Heart left ventricle (tissue), 16 donors: ENCODE measurements at regions not wholly inside any gene's neighbourhood (a gene's known extent, or its start where the extent isn't known, plus 50 kb on each side); places are given as distances from the start of the nearest gene placed in this dataset.
A peak's percentile ranks its signal among the peaks of the same experiment; 100 is the strongest.

Source experiments
- ATAC-seq, 4 donors: fragments of 200-7000 bp; cut with Tn5 transposase; one replicate each; pipeline ENCODE4 v1.9.1; 2020 to 2022; ENCODE audit warnings: moderate library complexity in 4 of 4, mild to moderate bottlenecking in 3 of 4, moderate number of reproducible peaks in 1 of 4
- DNase-seq, 5 donors: peaks; one replicate each; pipeline ENCODE4 v3.0.0-alpha.2; 2020
- H3K27ac ChIP-seq, 12 donors: fragments of 200-600 bp; sonication (generic) in 4 of 12; one replicate each; pipeline versions ENCODE4 v1.5.0 to v1.8.0; 2016 to 2022; ENCODE audit warnings: mild to moderate bottlenecking in 2 of 12
- H3K27me3 ChIP-seq, 9 donors: fragments of 200-600 bp; sonication (generic) in 2 of 9; one replicate each; pipeline versions ENCODE4 v1.5.1 to v1.8.0; 2016 to 2022; ENCODE audit warnings: mild to moderate bottlenecking in 3 of 9
- H3K36me3 ChIP-seq, 9 donors: fragments of 200-600 bp; sonication (generic) in 2 of 9; one replicate each; pipeline versions ENCODE4 v1.5.0 to v1.8.0; 2018 to 2022; ENCODE audit warnings: mild to moderate bottlenecking in 2 of 9
- H3K4me1 ChIP-seq, 12 donors: fragments of 200-600 bp; sonication (generic) in 4 of 12; one replicate each; pipeline versions ENCODE4 v1.5.0 to v1.8.0; 2016 to 2022; ENCODE audit warnings: mild to moderate bottlenecking in 3 of 12
- H3K4me3 ChIP-seq, 12 donors: fragments of 200-600 bp; sonication (generic) in 4 of 12; one replicate each; pipeline versions ENCODE4 v1.5.0 to v1.8.0; 2017 to 2022; ENCODE audit warnings: mild to moderate bottlenecking in 9 of 12, moderate library complexity in 4 of 12
- H3K9me3 ChIP-seq, 12 donors: fragments of 200-600 bp; sonication (generic) in 4 of 12; one replicate each; pipeline versions ENCODE4 v1.5.0 to v1.8.0; 2016 to 2022; ENCODE audit warnings: mild to moderate bottlenecking in 1 of 12
- CTCF ChIP-seq, 12 donors: fragments of 200-600 bp; sonication (generic) in 4 of 12; IDR thresholded peaks; one replicate each; pipeline versions ENCODE4 v1.5.0 to v1.8.0; 2018 to 2022; ENCODE audit warnings: antibody characterized with exemption in 12 of 12, mild to moderate bottlenecking in 5 of 12
- POLR2A ChIP-seq, 2 donors: fragments of 450-650 bp; IDR thresholded peaks; one replicate each; pipeline ENCODE4 v1.6.1; 2017; ENCODE audit warnings: antibody characterized with exemption in 2 of 2, mild to moderate bottlenecking in 2 of 2, moderate library complexity in 2 of 2
- WGBS, 4 donors: extraction: QIAGEN DNeasy Blood & Tissue Kit in 2 of 4; methylation state at CpG; one replicate each; pipeline versions ENCODE4 v1.1.5 to v1.1.7; 2013 to 2018; 5-methylcytosine and 5-hydroxymethylcytosine counted together
- intact Hi-C, 10 donors: fragments of 100-400 bp; cut with DNase I; formaldehyde crosslinking; loops; one replicate each; pipeline versions ENCODE4 v1.11.1 to v1.14.2; 2022
- donor health status: ischemic (EF 13 %, LVEDD 7.1; RV severe dilation, severe dysfunction).
- donor health status: healthy with polysubstance abuse.
- donor health status: DM: no; HTN: yes; CAD: no.
- donor health status: DM: no; HTN: no; CAD: no.
- donor health status: ischemic (EF 25% LVEDD 6.9; RV normal size, moderate dysfunction).
- donor health status: ischemic (EF 25% LVEDD 5.7; RV mildly dilated, moderate dysfunction).
- donor health status: healthy.
- donor health status: DM: yes; HTN: yes; CAD: no.
- donor health status: ischemic (EF 35%, LVEDD 5.7; RV mildly dilated, moderate dysfunction).
- donor health status: nonischemic (EF 11% LVEDD 7.7; RV severe dilation, severe dysfunction).
- donor health status: DM: yes; HTN: yes; CAD: no.
- donor health status: PGD.
- donor health status: ischemic (EF 29% LVEDD 5.4; RV normal size, mild dysfunction).
- donor health status: nonischemic (EF 23%, LVEDD 6.1; RV moderate dilation, normal function).

GRCh38 chr15:39503526-39503925 is 77.4 kb upstream of the THBS1 start:
- 87 to 95% (median 93%) methylated on average over 4 of the region's 4 CpGs for WGBS, 4 donors
- TF ChIP-seq CTCF (IDR thresholded peaks at IDR 0.05) (no peak), POLR2A (IDR thresholded peaks at IDR 0.05) (no peak)
- Histone ChIP-seq H3K27me3 (no peaks in the 10 kb centered on the region), H3K4me3 (no peak overlapping the region), H3K4me1 (peaks cover 0 to 12% (median under 1%) of the 10 kb centered on the region in 12 donors), H3K36me3 (no peaks in the 10 kb centered on the region), H3K27ac (no peak overlapping the region), H3K9me3 (no peaks in the 10 kb centered on the region)
- ATAC-seq (no peak), DNase-seq (no peak)
- intact Hi-C loops = no loop called here

- no peaks in the 10 kb centered on the region for H3K27me3 ChIP-seq
- DNase-seq (no peak), ATAC-seq (peak in 1 of 4 donors; percentile 19)
- H3K4me3 ChIP-seq = no peak overlapping the region
- H3K27ac ChIP-seq = no peak overlapping the region
- TF ChIP-seq CTCF (IDR thresholded peaks at IDR 0.05) = no peak
- no peak for TF ChIP-seq POLR2A (IDR thresholded peaks at IDR 0.05)
- intact Hi-C loops = no loop called here
- no peaks in the 10 kb centered on the region for H3K9me3 ChIP-seq
- WGBS, 4 donors = 80 to 95% (median 90%) methylated on average over 1 of the region's 1 CpG
- no peaks in the 10 kb centered on the region for H3K36me3 ChIP-seq
- peaks cover 0 to 4% (median 0%) of the 10 kb centered on the region in 12 donors for H3K4me1 ChIP-seq
These were observed 76.1 kb upstream of the THBS1 start for GRCh38 chr15:39504808-39505207.

GRCh38 chr15:39506146-39506545 is 74.7 kb upstream of the THBS1 start:
- DNase-seq (no peak), ATAC-seq (no peak)
- Histone ChIP-seq H3K36me3 (no peaks in the 10 kb centered on the region), H3K9me3 (no peaks in the 10 kb centered on the region), H3K4me1 (peaks cover 0 to 9% (median 5%) of the 10 kb centered on the region in 12 donors), H3K27ac (no peak overlapping the region), H3K27me3 (no peaks in the 10 kb centered on the region), H3K4me3 (no peak overlapping the region)
- no peak for TF ChIP-seq POLR2A (IDR thresholded peaks at IDR 0.05)
- no peak for TF ChIP-seq CTCF (IDR thresholded peaks at IDR 0.05)
- intact Hi-C loops = no loop called here
- 66 to 75% (median 70%) methylated on average over 1 of the region's 1 CpG for WGBS, 4 donors

GRCh38 chr15:39508536-39508935 is 72.3 kb upstream of the THBS1 start:
- peak in 1 of 4 donors; percentile 7 for ATAC-seq
- H3K27me3 ChIP-seq = no peaks in the 10 kb centered on the region
- H3K27ac ChIP-seq = no peak overlapping the region
- TF ChIP-seq CTCF (IDR thresholded peaks at IDR 0.05) (no peak), POLR2A (IDR thresholded peaks at IDR 0.05) (no peak)
- DNase-seq = peak in 1 of 5 donors; percentile 43
- no peak overlapping the region for H3K4me3 ChIP-seq
- no peaks in the 10 kb centered on the region for H3K36me3 ChIP-seq
- no peaks in the 10 kb centered on the region for H3K9me3 ChIP-seq
- H3K4me1 ChIP-seq = peaks cover 0 to 26% (median 14%) of the 10 kb centered on the region in 12 donors
- WGBS, 4 donors = 78 to 85% (median 81%) methylated on average over 7 of the region's 7 CpGs
- intact Hi-C loops = no loop called here
